PC-9 (cell line): ENCODE measurements at regions not wholly inside any gene's neighbourhood (a gene's known extent, or its start where the extent isn't known, plus 50 kb on each side); places are given as distances from the start of the nearest gene placed in this dataset.

Source experiments
- BruUV-seq: library from RNA; stranded (reverse); fragments of 400-500 nt; replicated peaks from 2 replicates; lab custom pipeline; 2021; lab: Mats Ljungman, UMichigan
- CTCF ChIA-PET: fragments of 300-600 bp; sonication (Branson Sonifier 250); formaldehyde crosslinking; loops from one replicate; lab custom pipeline; 2022; ENCODE audit warnings: antibody characterized with exemption; lab: Charles Lee
- POLR2A ChIA-PET: fragments of 300-600 bp; sonication (Branson Sonifier 250); formaldehyde crosslinking; loops from one replicate; lab custom pipeline; 2022; ENCODE audit warnings: antibody characterized with exemption; ENCODE audit not compliant: unreplicated experiment; lab: Charles Lee
- DNase-seq, 2 experiments: peaks; one replicate each; pipeline versions ENCODE4 v3.0.0 to v3.0.0-alpha.2; 2015 to 2022; ENCODE audit warnings: mixed read lengths in 1 of 2
- H2AFZ ChIP-seq: fragments of 200-600 bp; sonication (generic); 2 replicates; pipeline ENCODE4 v1.8.1; 2017; ENCODE audit warnings: antibody characterized with exemption
- H3F3A ChIP-seq: fragments of 200-600 bp; sonication (generic); 2 replicates; pipeline ENCODE4 v1.8.1; 2017; ENCODE audit warnings: antibody characterized with exemption, mild to moderate bottlenecking, low read depth; ENCODE audit not compliant: insufficient read depth
- H3K27ac ChIP-seq: fragments of 200-600 bp; sonication (generic); 2 replicates; pipeline ENCODE4 v1.6.1; 2016; ENCODE audit warnings: mixed run types
- H3K27me3 ChIP-seq: fragments of 200-600 bp; sonication (generic); 2 replicates; pipeline ENCODE4 v1.6.1; 2016; ENCODE audit warnings: low read depth, mixed run types; ENCODE audit not compliant: insufficient read depth
- H3K36me3 ChIP-seq: fragments of 200-600 bp; sonication (generic); 2 replicates; pipeline ENCODE4 v1.6.1; 2016; ENCODE audit warnings: low read depth, mixed run types
- H3K4me1 ChIP-seq: fragments of 200-600 bp; sonication (generic); replicated peaks from 2 replicates; pipeline ENCODE4 v1.6.1; 2016; ENCODE audit warnings: mixed run types; ENCODE audit not compliant: insufficient read depth
- H3K4me2 ChIP-seq: fragments of 200-600 bp; sonication (generic); 2 replicates; pipeline ENCODE4 v1.6.1; 2017; ENCODE audit warnings: mixed run types
- H3K4me3 ChIP-seq: fragments of 200-600 bp; sonication (generic); 2 replicates; pipeline ENCODE4 v1.6.1; 2016; ENCODE audit warnings: mixed run types
- H3K79me2 ChIP-seq: fragments of 200-600 bp; sonication (generic); 2 replicates; pipeline ENCODE4 v1.6.1; 2017; ENCODE audit warnings: low read depth, mixed run types
- H3K9me2 ChIP-seq: fragments of 200-600 bp; sonication (generic); 2 replicates; pipeline ENCODE4 v1.8.1; 2017; ENCODE audit warnings: mild to moderate bottlenecking; ENCODE audit not compliant: insufficient read depth
- H3K9me3 ChIP-seq: fragments of 200-600 bp; sonication (generic); 2 replicates; pipeline ENCODE4 v1.8.1; 2016; ENCODE audit warnings: low read depth; ENCODE audit not compliant: insufficient read depth
- H4K20me1 ChIP-seq: fragments of 200-600 bp; sonication (generic); 2 replicates; pipeline ENCODE4 v1.8.1; 2017; ENCODE audit not compliant: insufficient read depth
- CTCF ChIP-seq: fragments of 200-600 bp; sonication (generic); conservative IDR thresholded peaks from 2 replicates; pipeline ENCODE4 v1.6.1; 2017; ENCODE audit warnings: mixed run types, antibody characterized with exemption, mild to moderate bottlenecking, moderate library complexity
- EZH2 ChIP-seq: fragments of 200-600 bp; sonication (generic); IDR thresholded peaks from 2 replicates; pipeline ENCODE4 v1.8.0; 2017; ENCODE audit warnings: antibody characterized with exemption, low read depth
- intact Hi-C: fragments of 100-400 bp; cut with micrococcal nuclease; formaldehyde crosslinking; loops from one replicate; pipeline ENCODE4 v1.10.0; 2022; ENCODE audit not compliant: unreplicated experiment

GRCh38 chr10:126841341-126841895 lies 63.8 kb upstream of the DOCK1 start:
- H3K4me1 ChIP-seq, result no peaks in the 10 kb centered on the region
- H3K4me3 ChIP-seq, result no peak overlapping the region
- ChIA-PET CTCF (no interaction called here), POLR2A (no interaction called here)
- no peak overlapping the region for H2AFZ ChIP-seq
- H3K27ac ChIP-seq, result no peak overlapping the region
- H3K4me2 ChIP-seq, result no peak overlapping the region
- H3K36me3 ChIP-seq, result no peaks in the 10 kb centered on the region
- no peaks in the 10 kb centered on the region for H3K79me2 ChIP-seq
- BruUV-seq, result no TSS peak
- no peaks in the 10 kb centered on the region for H4K20me1 ChIP-seq
- H3F3A ChIP-seq, result no peaks in the 10 kb centered on the region
- intact Hi-C loops, result no loop called here
- no peaks in the 10 kb centered on the region for H3K9me3 ChIP-seq
- no peak for DNase-seq
- TF ChIP-seq EZH2, result no peak
- no peak for TF ChIP-seq CTCF
- no peaks in the 10 kb centered on the region for H3K27me3 ChIP-seq
- no peaks in the 10 kb centered on the region for H3K9me2 ChIP-seq

- Histone ChIP-seq H3K27ac (no peak overlapping the region), H3K27me3 (no peaks in the 10 kb centered on the region), H3K4me2 (no peak overlapping the region), H3K79me2 (no peaks in the 10 kb centered on the region), H3F3A (no peaks in the 10 kb centered on the region), H4K20me1 (no peaks in the 10 kb centered on the region), H3K4me1 (no peaks in the 10 kb centered on the region), H3K9me3 (no peaks in the 10 kb centered on the region), H3K36me3 (no peaks in the 10 kb centered on the region), H2AFZ (no peak overlapping the region), H3K9me2 (no peaks in the 10 kb centered on the region), H3K4me3 (no peak overlapping the region)
- DNase-seq, result no peak
- TF ChIP-seq EZH2 (no peak), CTCF (no peak)
- intact Hi-C loops, result no loop called here
- no TSS peak for BruUV-seq
- ChIA-PET CTCF (no interaction called here), POLR2A (no interaction called here)
These were observed 62.9 kb upstream of the DOCK1 start for GRCh38 chr10:126842356-126842755.

GRCh38 chr10:126842836-126843235 lies 62.4 kb upstream of the DOCK1 start:
- Histone ChIP-seq H3F3A (no peaks in the 10 kb centered on the region), H3K27ac (no peak overlapping the region), H3K27me3 (no peaks in the 10 kb centered on the region), H3K9me3 (no peaks in the 10 kb centered on the region), H4K20me1 (no peaks in the 10 kb centered on the region), H3K9me2 (no peaks in the 10 kb centered on the region), H3K36me3 (no peaks in the 10 kb centered on the region), H2AFZ (no peak overlapping the region), H3K4me1 (no peaks in the 10 kb centered on the region), H3K4me3 (no peak overlapping the region), H3K79me2 (no peaks in the 10 kb centered on the region), H3K4me2 (no peak overlapping the region)
- no TSS peak for BruUV-seq
- POLR2A ChIA-PET, result no interaction called here
- DNase-seq, result no peak
- CTCF ChIA-PET, result no interaction called here
- intact Hi-C loops, result no loop called here
- no peak for TF ChIP-seq CTCF
- TF ChIP-seq EZH2, result no peak
